Endothelial cell (in vitro differentiated cells): ENCODE measurements at regions not wholly inside any gene's neighbourhood (a gene's known extent, or its start where the extent isn't known, plus 50 kb on each side); places are given as distances from the start of the nearest gene placed in this dataset.

Experiments used
- DNase-seq: peaks from one replicate; pipeline ENCODE4 v3.0.0; 2021; ENCODE audit warnings: low spot score
- H3K27ac Mint-ChIP-seq: one replicate; pipeline ENCODE4 v1.8.0; 2021; ENCODE audit warnings: mixed read lengths, inconsistent platforms; ENCODE audit not compliant: unreplicated experiment
- H3K27me3 Mint-ChIP-seq: one replicate; pipeline ENCODE4 v1.8.0; 2021; ENCODE audit warnings: mild to moderate bottlenecking, moderate library complexity, mixed read lengths, inconsistent platforms; ENCODE audit not compliant: unreplicated experiment
- H3K36me3 Mint-ChIP-seq: one replicate; pipeline ENCODE4 v1.8.0; 2021; ENCODE audit warnings: mild to moderate bottlenecking, low read depth, mixed read lengths, inconsistent platforms; ENCODE audit not compliant: unreplicated experiment
- H3K4me1 Mint-ChIP-seq: one replicate; pipeline ENCODE4 v1.8.0; 2021; ENCODE audit warnings: mild to moderate bottlenecking, mixed read lengths, inconsistent platforms; ENCODE audit not compliant: unreplicated experiment
- H3K4me3 Mint-ChIP-seq: one replicate; pipeline ENCODE4 v1.8.0; 2021; ENCODE audit warnings: mild to moderate bottlenecking, mixed read lengths, inconsistent platforms; ENCODE audit not compliant: unreplicated experiment
- H3K9me3 Mint-ChIP-seq: one replicate; pipeline ENCODE4 v1.8.0; 2021; ENCODE audit warnings: mixed read lengths, inconsistent platforms; ENCODE audit not compliant: unreplicated experiment
- CTCF ChIP-seq: fragments of 200-600 bp; sonication (generic); IDR thresholded peaks from one replicate; pipeline ENCODE4 v1.5.0; 2021; ENCODE audit warnings: antibody characterized with exemption; ENCODE audit not compliant: unreplicated experiment

- no peak overlapping the region for H3K4me3 Mint-ChIP-seq
- H3K36me3 Mint-ChIP-seq: no peaks in the 10 kb centered on the region
- H3K27ac Mint-ChIP-seq: no peak overlapping the region
- no peaks in the 10 kb centered on the region for H3K9me3 Mint-ChIP-seq
- no peaks in the 10 kb centered on the region for H3K4me1 Mint-ChIP-seq
- TF ChIP-seq CTCF: no peak
- no peak for DNase-seq
- no peaks in the 10 kb centered on the region for H3K27me3 Mint-ChIP-seq
Measured at GRCh38 chr3:86251781-86252180, 739.2 kb downstream of the VGLL3 start.

- TF ChIP-seq CTCF: no peak
- no peaks in the 10 kb centered on the region for H3K9me3 Mint-ChIP-seq
- no peak overlapping the region for H3K4me3 Mint-ChIP-seq
Measured at GRCh38 chr3:86249833-86250232, 741.1 kb downstream of the VGLL3 start.

GRCh38 chr3:86245360-86245759 is 745.6 kb downstream of the VGLL3 start:
- peak; percentile 4 for DNase-seq
- TF ChIP-seq CTCF: peak; percentile 33
- no peak overlapping the region for H3K27ac Mint-ChIP-seq
- H3K36me3 Mint-ChIP-seq: no peaks in the 10 kb centered on the region
- H3K27me3 Mint-ChIP-seq: no peaks in the 10 kb centered on the region
- no peak overlapping the region for H3K4me3 Mint-ChIP-seq
- H3K4me1 Mint-ChIP-seq: no peaks in the 10 kb centered on the region
- no peaks in the 10 kb centered on the region for H3K9me3 Mint-ChIP-seq

More at GRCh38 chr3:86249833-86250232, 741.1 kb downstream of the VGLL3 start:
- no peak overlapping the region for H3K27ac Mint-ChIP-seq
- H3K27me3 Mint-ChIP-seq: no peaks in the 10 kb centered on the region
- no peak for DNase-seq
- H3K36me3 Mint-ChIP-seq: no peaks in the 10 kb centered on the region
- H3K4me1 Mint-ChIP-seq: no peaks in the 10 kb centered on the region

GRCh38 chr3:86244905-86245304 is 746.0 kb downstream of the VGLL3 start:
- Mint-ChIP-seq H3K4me3 (no peak overlapping the region), H3K27me3 (no peaks in the 10 kb centered on the region), H3K36me3 (no peaks in the 10 kb centered on the region), H3K27ac (no peak overlapping the region), H3K9me3 (no peaks in the 10 kb centered on the region), H3K4me1 (no peaks in the 10 kb centered on the region)
- no peak for DNase-seq
- no peak for TF ChIP-seq CTCF

GRCh38 chr3:86239946-86240345 is 751.0 kb downstream of the VGLL3 start:
- Mint-ChIP-seq H3K4me1 (peaks cover 1% of the 10 kb centered on the region), H3K36me3 (no peaks in the 10 kb centered on the region), H3K9me3 (no peaks in the 10 kb centered on the region), H3K27me3 (no peaks in the 10 kb centered on the region), H3K4me3 (no peak overlapping the region), H3K27ac (no peak overlapping the region)
- no peak for DNase-seq
- no peak for TF ChIP-seq CTCF
